ENCODE measurements at regions not wholly inside any gene's neighbourhood (a gene's known extent, or its start where the extent isn't known, plus 50 kb on each side); places are given as distances from the start of the nearest gene placed in this dataset.
"Not testable (repeated sequence)": the region's sequence is repeated elsewhere in the genome, so short reads cannot be mapped to it uniquely, and the experiment has no call there.

- no peak for TF ChIP-seq CTCF (IDR thresholded peaks at IDR 0.05; ENCODE audit: insufficient read depth, low read depth, low read length)
- no peak for DNase-seq (ENCODE audit: low read depth)
- H3K27me3 ChIP-seq (ENCODE audit: control insufficient read depth, insufficient read depth, low read length), result no peaks in the 10 kb centered on the region
- no peak overlapping the region for H3K4me3 ChIP-seq (ENCODE audit: low read depth, low read length)
- ChIA-PET POLR2A (no interaction called here), CTCF (no interaction called here)
- H3K36me3 ChIP-seq (ENCODE audit: control insufficient read depth, insufficient read depth, low read length), result no peaks in the 10 kb centered on the region
Observed at GRCh38 chrX:139156356-139156755, 374.2 kb upstream of the F9 start.

GRCh38 chrX:139146625-139147024, 383.9 kb upstream of the F9 start:
- DNase-seq (ENCODE audit: low read depth); POLR2A ChIA-PET; H3K27me3 ChIP-seq (ENCODE audit: control insufficient read depth, insufficient read depth, low read length); H3K36me3 ChIP-seq (ENCODE audit: control insufficient read depth, insufficient read depth, low read length); CTCF ChIA-PET; H3K4me3 ChIP-seq (ENCODE audit: low read depth, low read length): not testable (repeated sequence)

GRCh38 chrX:139141370-139141769, 389.2 kb upstream of the F9 start:
- Histone ChIP-seq H3K36me3 (ENCODE audit: control insufficient read depth, insufficient read depth, low read length) (no peaks in the 10 kb centered on the region), H3K4me3 (ENCODE audit: low read depth, low read length) (no peak overlapping the region), H3K27me3 (ENCODE audit: control insufficient read depth, insufficient read depth, low read length) (no peaks in the 10 kb centered on the region)
- ChIA-PET POLR2A (no interaction called here), CTCF (no interaction called here)
- DNase-seq (ENCODE audit: low read depth), result no peak
- TF ChIP-seq CTCF (IDR thresholded peaks at IDR 0.05; ENCODE audit: insufficient read depth, low read depth, low read length), result no peak

- CTCF ChIA-PET, result no interaction called here
- Histone ChIP-seq H3K36me3 (ENCODE audit: control insufficient read depth, insufficient read depth, low read length) (no peaks in the 10 kb centered on the region), H3K27me3 (ENCODE audit: control insufficient read depth, insufficient read depth, low read length) (no peaks in the 10 kb centered on the region), H3K4me3 (ENCODE audit: low read depth, low read length) (no peak overlapping the region)
- no peak for DNase-seq (ENCODE audit: low read depth)
- POLR2A ChIA-PET, result no interaction called here
- TF ChIP-seq CTCF (IDR thresholded peaks at IDR 0.05; ENCODE audit: insufficient read depth, low read depth, low read length), result no peak
Observed at GRCh38 chrX:139134316-139134715, 396.2 kb upstream of the F9 start.

GRCh38 chrX:139126493-139126892, 404.0 kb upstream of the F9 start:
- POLR2A ChIA-PET, result no interaction called here
- no peak for DNase-seq (ENCODE audit: low read depth)
- Histone ChIP-seq H3K27me3 (ENCODE audit: control insufficient read depth, insufficient read depth, low read length) (no peaks in the 10 kb centered on the region), H3K36me3 (ENCODE audit: control insufficient read depth, insufficient read depth, low read length) (no peaks in the 10 kb centered on the region), H3K4me3 (ENCODE audit: low read depth, low read length) (no peak overlapping the region)
- TF ChIP-seq CTCF (IDR thresholded peaks at IDR 0.05; ENCODE audit: insufficient read depth, low read depth, low read length), result no peak
- CTCF ChIA-PET, result no interaction called here

- no peak overlapping the region for H3K4me3 ChIP-seq (ENCODE audit: low read depth, low read length)
- DNase-seq (ENCODE audit: low read depth), result no peak
- no peaks in the 10 kb centered on the region for H3K36me3 ChIP-seq (ENCODE audit: control insufficient read depth, insufficient read depth, low read length)
- H3K27me3 ChIP-seq (ENCODE audit: control insufficient read depth, insufficient read depth, low read length), result no peaks in the 10 kb centered on the region
- CTCF ChIA-PET, result no interaction called here
- POLR2A ChIA-PET, result no interaction called here
- no peak for TF ChIP-seq CTCF (IDR thresholded peaks at IDR 0.05; ENCODE audit: insufficient read depth, low read depth, low read length)
Observed at GRCh38 chrX:139125916-139126315, 404.6 kb upstream of the F9 start.

All from BJ (cell line).